Activated CD4-positive, alpha-beta memory T cell treated with anti-CD3 and anti-CD28 coated beads for 36 hours (primary cell): ENCODE measurements at regions not wholly inside any gene's neighbourhood (a gene's known extent, or its start where the extent isn't known, plus 50 kb on each side); places are given as distances from the start of the nearest gene placed in this dataset.

Source experiments
- CTCF ChIA-PET: fragments of 350-600 bp; sonication (Branson Sonifier 250); formaldehyde crosslinking; loops from one replicate; lab custom pipeline; 2021; ENCODE audit warnings: antibody characterized with exemption, inconsistent platforms; lab: Charles Lee
- POLR2A ChIA-PET: fragments of 350-600 bp; sonication (Branson Sonifier 250); formaldehyde crosslinking; loops from one replicate; lab custom pipeline; 2021; ENCODE audit warnings: antibody characterized with exemption; lab: Charles Lee
- DNase-seq: peaks from one replicate; pipeline ENCODE4 v3.0.0-alpha.2; 2020
- H3K27ac Mint-ChIP-seq: one replicate; pipeline ENCODE4 v1.8.0; 2021; ENCODE audit warnings: mixed read lengths
- H3K27me3 Mint-ChIP-seq: one replicate; pipeline ENCODE4 v1.8.0; 2021; ENCODE audit warnings: mixed read lengths
- H3K36me3 Mint-ChIP-seq: one replicate; pipeline ENCODE4 v1.8.0; 2021; ENCODE audit warnings: mixed read lengths
- H3K4me1 Mint-ChIP-seq: one replicate; pipeline ENCODE4 v1.8.0; 2021; ENCODE audit warnings: low read depth, mixed read lengths
- H3K4me3 Mint-ChIP-seq: one replicate; pipeline ENCODE4 v1.8.0; 2021; ENCODE audit warnings: mild to moderate bottlenecking, mixed read lengths
- H3K9me3 Mint-ChIP-seq: one replicate; pipeline ENCODE4 v1.8.0; 2021; ENCODE audit warnings: mixed read lengths
- intact Hi-C: fragments of 100-400 bp; cut with micrococcal nuclease; formaldehyde crosslinking; loops from one replicate; pipeline ENCODE4 v1.15.1; 2023

GRCh38 chr4:100738196-100739165 lies 220.7 kb upstream of the EMCN start:
- POLR2A ChIA-PET = no interaction called here
- Mint-ChIP-seq H3K9me3 (peaks cover 5% of the 10 kb centered on the region), H3K27ac (no peak overlapping the region), H3K36me3 (no peaks in the 10 kb centered on the region), H3K4me3 (no peak overlapping the region), H3K4me1 (no peaks in the 10 kb centered on the region), H3K27me3 (peaks cover 1% of the 10 kb centered on the region)
- intact Hi-C loops = no loop called here
- no peak for DNase-seq
- CTCF ChIA-PET = no interaction called here

GRCh38 chr4:100736641-100737451 lies 219.0 kb upstream of the EMCN start:
- POLR2A ChIA-PET = no interaction called here
- CTCF ChIA-PET = no interaction called here
- no peak overlapping the region for H3K27ac Mint-ChIP-seq
- peaks cover 1% of the 10 kb centered on the region for H3K27me3 Mint-ChIP-seq
- DNase-seq = no peak
- no peak overlapping the region for H3K4me3 Mint-ChIP-seq
- H3K9me3 Mint-ChIP-seq = peaks cover 5% of the 10 kb centered on the region
- intact Hi-C loops = no loop called here
- H3K4me1 Mint-ChIP-seq = no peaks in the 10 kb centered on the region
- no peaks in the 10 kb centered on the region for H3K36me3 Mint-ChIP-seq

- peaks cover 2% of the 10 kb centered on the region for H3K9me3 Mint-ChIP-seq
- H3K27me3 Mint-ChIP-seq = no peaks in the 10 kb centered on the region
- no peaks in the 10 kb centered on the region for H3K36me3 Mint-ChIP-seq
- no peaks in the 10 kb centered on the region for H3K4me1 Mint-ChIP-seq
- intact Hi-C loops = no loop called here
- no peak overlapping the region for H3K27ac Mint-ChIP-seq
- ChIA-PET CTCF (interaction anchor here (0.9 kb wide), 1 partner anchor 1001 kb away, joined by 3 read pairs; no protein-coding TSS in a partner anchor), POLR2A (no interaction called here)
- DNase-seq = no peak
- no peak overlapping the region for H3K4me3 Mint-ChIP-seq
Measured at GRCh38 chr4:100728861-100729260, 211.0 kb upstream of the EMCN start.

DNA sequence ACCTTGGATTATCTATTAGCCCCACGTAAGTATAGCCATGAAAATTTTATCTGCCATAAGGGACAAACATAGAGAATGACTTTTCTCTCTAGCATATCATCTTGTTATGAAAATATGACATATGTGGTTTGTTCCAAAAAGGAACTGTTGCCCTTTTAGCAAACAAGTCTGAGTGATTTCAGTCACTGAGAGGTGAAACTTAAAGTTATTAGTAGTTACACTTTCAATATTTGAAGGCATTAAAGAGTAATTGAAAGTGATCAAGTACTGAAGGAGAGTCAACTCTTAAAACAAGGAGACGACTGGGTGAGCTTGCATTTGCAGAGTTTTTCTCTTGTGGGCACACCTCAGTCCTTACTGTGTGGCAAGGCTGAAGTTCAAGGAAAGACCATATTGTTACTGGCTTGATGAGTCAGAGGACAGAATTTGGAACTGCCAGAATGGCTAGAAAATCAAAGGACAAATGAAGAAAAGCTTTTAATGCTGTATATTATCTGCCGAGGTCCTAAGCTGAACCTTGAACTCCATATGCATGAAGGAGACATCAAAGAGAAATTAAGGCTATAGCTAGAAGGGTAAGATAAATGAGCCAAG lies 205.1 kb upstream of the EMCN start:
- Mint-ChIP-seq H3K9me3 (no peaks in the 10 kb centered on the region), H3K27ac (no peak overlapping the region), H3K4me1 (no peaks in the 10 kb centered on the region), H3K27me3 (peaks cover 10% of the 10 kb centered on the region), H3K36me3 (no peaks in the 10 kb centered on the region), H3K4me3 (no peak overlapping the region)
- intact Hi-C loops = no loop called here
- POLR2A ChIA-PET = no interaction called here
- DNase-seq = no peak
- CTCF ChIA-PET = no interaction called here

DNA sequence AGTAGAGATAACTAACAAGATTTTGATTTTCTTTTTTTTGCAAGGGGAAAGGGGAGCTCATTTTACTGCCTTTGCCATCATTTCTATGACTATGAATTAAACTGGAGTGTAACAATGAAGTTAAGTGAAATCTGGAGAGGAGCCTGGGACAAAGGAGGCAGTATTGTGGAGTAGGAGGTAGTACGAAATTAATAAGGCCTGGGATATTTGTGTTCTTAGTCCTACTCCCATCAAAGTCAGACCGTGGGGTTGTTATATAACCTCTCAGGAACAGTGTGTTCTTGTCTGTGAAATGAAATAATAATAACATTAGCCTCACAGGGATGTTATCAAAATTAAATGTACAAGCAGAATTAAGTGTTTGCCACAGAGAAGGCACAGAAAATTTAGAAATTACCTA lies 204.3 kb upstream of the EMCN start:
- POLR2A ChIA-PET = no interaction called here

GRCh38 chr4:100721490-100721889 lies 203.7 kb upstream of the EMCN start:
- Mint-ChIP-seq H3K4me3 (no peak overlapping the region), H3K36me3 (no peaks in the 10 kb centered on the region), H3K27ac (no peak overlapping the region), H3K27me3 (peaks cover 10% of the 10 kb centered on the region), H3K4me1 (no peaks in the 10 kb centered on the region), H3K9me3 (no peaks in the 10 kb centered on the region)
- no peak for DNase-seq
- intact Hi-C loops = no loop called here
- ChIA-PET CTCF (no interaction called here), POLR2A (no interaction called here)

More for the DNA sequence above, 204.3 kb upstream of the EMCN start:
- no peaks in the 10 kb centered on the region for H3K4me1 Mint-ChIP-seq
- intact Hi-C loops = no loop called here
- H3K27ac Mint-ChIP-seq = no peak overlapping the region
- no peak for DNase-seq
- no peaks in the 10 kb centered on the region for H3K36me3 Mint-ChIP-seq
- H3K4me3 Mint-ChIP-seq = no peak overlapping the region
- peaks cover 10% of the 10 kb centered on the region for H3K27me3 Mint-ChIP-seq
- CTCF ChIA-PET = no interaction called here
- no peaks in the 10 kb centered on the region for H3K9me3 Mint-ChIP-seq

DNA sequence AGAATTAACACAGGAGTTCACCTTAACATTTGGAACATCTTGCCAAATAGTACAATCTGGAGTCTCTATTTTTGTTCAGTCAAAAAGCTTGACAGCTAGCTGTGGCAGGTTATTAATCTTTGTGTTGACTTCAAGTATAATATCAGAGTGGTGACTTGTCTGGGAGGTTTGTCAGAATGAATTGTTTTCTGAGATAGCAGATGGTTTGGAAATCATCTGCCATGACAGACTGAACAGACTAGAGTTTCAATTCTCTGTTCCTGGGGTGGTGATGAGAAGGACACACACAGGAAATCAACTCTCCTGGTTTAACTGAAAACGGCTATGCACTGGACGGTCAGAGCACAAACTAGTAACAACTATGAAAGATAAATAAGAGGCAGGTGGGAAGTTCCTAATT lies 203.3 kb upstream of the EMCN start:
- no peak for DNase-seq
- CTCF ChIA-PET = no interaction called here
- intact Hi-C loops = no loop called here
- no peaks in the 10 kb centered on the region for H3K4me1 Mint-ChIP-seq
- no peak overlapping the region for H3K4me3 Mint-ChIP-seq
- H3K36me3 Mint-ChIP-seq = no peaks in the 10 kb centered on the region
- no peak overlapping the region for H3K27ac Mint-ChIP-seq
- H3K9me3 Mint-ChIP-seq = no peaks in the 10 kb centered on the region
- POLR2A ChIA-PET = no interaction called here
- H3K27me3 Mint-ChIP-seq = peaks cover 10% of the 10 kb centered on the region

- ChIA-PET POLR2A (no interaction called here), CTCF (no interaction called here)
- no peak overlapping the region for H3K4me3 Mint-ChIP-seq
- H3K27me3 Mint-ChIP-seq = peaks cover 4% of the 10 kb centered on the region
- intact Hi-C loops = no loop called here
- peaks cover 4% of the 10 kb centered on the region for H3K9me3 Mint-ChIP-seq
- DNase-seq = no peak
- no peaks in the 10 kb centered on the region for H3K4me1 Mint-ChIP-seq
- H3K36me3 Mint-ChIP-seq = no peaks in the 10 kb centered on the region
- H3K27ac Mint-ChIP-seq = no peak overlapping the region
Measured at GRCh38 chr4:100716416-100716815, 198.6 kb upstream of the EMCN start.

- Mint-ChIP-seq H3K27me3 (no peaks in the 10 kb centered on the region), H3K4me3 (no peak overlapping the region), H3K9me3 (no peaks in the 10 kb centered on the region), H3K27ac (no peak overlapping the region), H3K4me1 (no peaks in the 10 kb centered on the region), H3K36me3 (no peaks in the 10 kb centered on the region)
- POLR2A ChIA-PET = no interaction called here
- intact Hi-C loops = no loop called here
- DNase-seq = no peak
- CTCF ChIA-PET = no interaction called here
Measured at GRCh38 chr4:100708776-100709175, 191.0 kb upstream of the EMCN start.

DNA sequence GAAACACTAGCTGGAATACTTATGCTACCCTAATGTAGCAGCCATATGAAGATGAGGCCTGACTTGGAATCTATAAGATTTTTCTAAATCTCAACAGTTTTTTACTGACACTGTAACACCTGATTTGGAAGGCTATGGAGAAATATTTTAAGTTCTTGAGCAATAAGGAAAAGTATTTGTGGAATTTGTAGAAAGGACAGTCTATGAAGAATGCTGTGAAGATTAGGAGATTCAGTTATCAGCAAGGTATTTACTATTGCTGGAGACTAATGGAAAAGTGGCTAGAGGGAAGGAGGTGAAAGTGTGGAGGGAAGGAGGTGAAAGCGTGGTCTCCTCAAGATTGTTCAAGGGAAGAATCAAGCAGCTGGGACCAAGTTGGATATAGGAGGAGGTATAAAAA lies 190.0 kb upstream of the EMCN start:
- intact Hi-C loops = no loop called here
- DNase-seq = no peak
- H3K27ac Mint-ChIP-seq = no peak overlapping the region
- ChIA-PET POLR2A (no interaction called here), CTCF (no interaction called here)
- no peaks in the 10 kb centered on the region for H3K9me3 Mint-ChIP-seq
- no peaks in the 10 kb centered on the region for H3K27me3 Mint-ChIP-seq
- H3K36me3 Mint-ChIP-seq = no peaks in the 10 kb centered on the region
- H3K4me1 Mint-ChIP-seq = no peaks in the 10 kb centered on the region
- H3K4me3 Mint-ChIP-seq = no peak overlapping the region

- CTCF ChIA-PET = no interaction called here
- intact Hi-C loops = no loop called here
- no peak for DNase-seq
- Mint-ChIP-seq H3K27me3 (peaks cover 2% of the 10 kb centered on the region), H3K4me1 (no peaks in the 10 kb centered on the region), H3K9me3 (no peaks in the 10 kb centered on the region), H3K4me3 (no peak overlapping the region), H3K27ac (no peak overlapping the region), H3K36me3 (no peaks in the 10 kb centered on the region)
- POLR2A ChIA-PET = no interaction called here
Measured at GRCh38 chr4:100696531-100696930, 178.7 kb upstream of the EMCN start.

DNA sequence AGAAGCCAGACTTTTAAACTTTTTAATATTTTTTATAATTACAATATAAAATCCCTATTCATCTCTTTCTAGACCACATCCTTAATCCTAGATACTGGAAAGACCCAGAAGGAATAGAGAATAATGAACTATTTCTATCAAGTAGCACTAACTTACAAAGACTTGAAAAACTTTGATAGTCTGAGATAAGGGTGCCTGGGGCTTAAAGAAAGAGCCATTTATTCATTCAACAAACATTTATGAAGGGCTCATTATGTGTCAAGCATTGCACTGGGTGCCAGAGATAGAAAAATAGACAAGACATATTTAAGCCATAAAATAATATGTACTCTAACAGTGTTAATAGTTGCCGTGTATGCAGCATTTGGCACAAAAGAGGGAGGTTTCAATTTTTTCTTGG lies 178.0 kb upstream of the EMCN start:
- ChIA-PET POLR2A (no interaction called here), CTCF (no interaction called here)
- peaks cover 2% of the 10 kb centered on the region for H3K27me3 Mint-ChIP-seq
- H3K4me3 Mint-ChIP-seq = no peak overlapping the region
- H3K4me1 Mint-ChIP-seq = no peaks in the 10 kb centered on the region
- no peak for DNase-seq
- no peak overlapping the region for H3K27ac Mint-ChIP-seq
- intact Hi-C loops = no loop called here
- no peaks in the 10 kb centered on the region for H3K36me3 Mint-ChIP-seq
- H3K9me3 Mint-ChIP-seq = no peaks in the 10 kb centered on the region
